GM12878 (cell line): ENCODE measurements at regions not wholly inside any gene's neighbourhood (a gene's known extent, or its start where the extent isn't known, plus 50 kb on each side); places are given as distances from the start of the nearest gene placed in this dataset.

Experiments
- ATAC-seq: fragments of 200-7000 bp; cut with Tn5 transposase; 3 replicates; pipeline ENCODE4 v1.9.1; 2020; ENCODE audit warnings: mild to moderate bottlenecking, moderate library complexity
- BruUV-seq: library from RNA; stranded (reverse); fragments of 400-500 nt; replicated peaks from 2 replicates; lab custom pipeline; 2021; lab: Mats Ljungman, UMichigan
- CTCF ChIA-PET: fragments of 300-600 bp; sonication (Branson Sonifier 250); formaldehyde crosslinking; extraction: SDS; loops from one replicate; lab custom pipeline; 2021; ENCODE audit warnings: inconsistent platforms; lab: Yijun Ruan, JAX
- POLR2A ChIA-PET: fragments of 350-600 bp; formaldehyde crosslinking; extraction: SDS; loops from one replicate; lab custom pipeline; 2021; ENCODE audit warnings: inconsistent platforms; lab: Charles Lee
- RAD21 ChIA-PET: fragments of 300-600 bp; sonication (Branson Sonifier 250); formaldehyde crosslinking; loops from one replicate; lab custom pipeline; 2023; ENCODE audit warnings: antibody characterized with exemption; ENCODE audit not compliant: unreplicated experiment; lab: Charles Lee
- SMC1A ChIA-PET: fragments of 300-600 bp; sonication (Branson Sonifier 250); formaldehyde crosslinking; loops from one replicate; lab custom pipeline; 2023; ENCODE audit not compliant: unreplicated experiment, uncharacterized antibody; lab: Charles Lee
- DNase-seq: peaks from one replicate; pipeline ENCODE4 v3.0.0-alpha.2; 2011; ENCODE audit warnings: low read depth, low spot score
- FAIRE-seq: peaks from 3 replicates; lab custom pipeline; 2011; peaks lifted over from hg19 to GRCh38; lab: Jason Lieb, UNC
- H2AFZ ChIP-seq: 2 replicates; pipeline ENCODE4 v1.6.0; 2011; ENCODE audit warnings: low read depth, low read length, control low read depth; ENCODE audit not compliant: control insufficient read depth
- H3K27ac ChIP-seq: 2 replicates; pipeline ENCODE4 v1.5.1; 2011; ENCODE audit warnings: control low read depth; ENCODE audit not compliant: control insufficient read depth, insufficient read depth
- H3K27me3 ChIP-seq, 2 experiments: replicated peaks in 1 of 2; 2 replicates each; pipeline versions ENCODE4 v1.6.0 to v1.6.1; 2011; ENCODE audit warnings: low read length in 1 of 2; ENCODE audit not compliant: control insufficient read depth in 2 of 2, insufficient read depth in 2 of 2
- H3K36me3 ChIP-seq, 2 experiments: 2 replicates each; pipeline ENCODE4 v1.5.1; 2011; ENCODE audit warnings: low read length in 1 of 2; ENCODE audit not compliant: control insufficient read depth in 2 of 2, insufficient read depth in 2 of 2
- H3K4me1 ChIP-seq: 2 replicates; pipeline ENCODE4 v1.6.1; 2011; ENCODE audit warnings: mild to moderate bottlenecking, low read length, moderate library complexity, mixed read lengths; ENCODE audit not compliant: control insufficient read depth, insufficient read depth
- H3K4me2 ChIP-seq: 2 replicates; pipeline ENCODE4 v1.6.0; 2011; ENCODE audit warnings: control low read depth; ENCODE audit not compliant: control insufficient read depth, insufficient read depth
- H3K4me3 ChIP-seq: fragments of 200-600 bp; sonication (generic); 2 replicates; pipeline ENCODE4 v1.5.1; 2016
- H3K79me2 ChIP-seq: 2 replicates; pipeline ENCODE4 v1.6.0; 2011; ENCODE audit warnings: low read length; ENCODE audit not compliant: control insufficient read depth, insufficient read depth
- H3K9ac ChIP-seq: 2 replicates; pipeline ENCODE4 v1.8.0; 2011; ENCODE audit warnings: low read length, control low read depth, mixed read lengths; ENCODE audit not compliant: control insufficient read depth, insufficient read depth
- H3K9me3 ChIP-seq: replicated peaks from 3 replicates; pipeline ENCODE4 v1.5.1; 2011; ENCODE audit warnings: mild to moderate bottlenecking, low read length; ENCODE audit not compliant: control insufficient read depth, insufficient read depth
- H4K20me1 ChIP-seq: 2 replicates; pipeline ENCODE4 v1.6.0; 2011; ENCODE audit not compliant: control insufficient read depth, insufficient read depth
- BACH1 ChIP-seq: fragments of 450-650 bp; IDR thresholded peaks from 2 replicates; pipeline ENCODE4 v1.6.1; 2017; ENCODE audit warnings: mild to moderate bottlenecking, borderline replicate concordance
- BCL11A ChIP-seq: IDR thresholded peaks from 2 replicates; pipeline ENCODE4 v1.6.1; 2011; ENCODE audit warnings: low read depth, low read length
- CREB1 ChIP-seq: IDR thresholded peaks from 2 replicates; pipeline ENCODE4 v1.6.1; 2012; ENCODE audit warnings: low read depth, mild to moderate bottlenecking, inconsistent platforms
- E2F8 ChIP-seq: fragments of 450-650 bp; IDR thresholded peaks from 2 replicates; pipeline ENCODE4 v1.6.1; 2018; ENCODE audit warnings: mild to moderate bottlenecking, low read depth, moderate library complexity; ENCODE audit not compliant: partially characterized antibody
- EGR1 ChIP-seq, 2 experiments: IDR thresholded peaks; 1 replicate in 1 of 2; 2 replicates in 1 of 2; pipeline ENCODE4 v1.6.1; 2011 to 2012; ENCODE audit warnings: low read depth in 2 of 2, low read length in 2 of 2, borderline replicate concordance in 1 of 2, mild to moderate bottlenecking in 1 of 2, moderate library complexity in 1 of 2
- HDAC2 ChIP-seq: fragments of 200-600 bp; sonication (generic); IDR thresholded peaks from 2 replicates; pipeline ENCODE4 v1.6.1; 2017
- IKZF1 ChIP-seq: fragments of 450-650 bp; conservative IDR thresholded peaks from 2 replicates; pipeline ENCODE4 v1.6.1; 2017; ENCODE audit warnings: antibody characterized with exemption, mild to moderate bottlenecking
- NFYA ChIP-seq: IDR thresholded peaks from 2 replicates; pipeline ENCODE4 v1.6.1; 2011; ENCODE audit warnings: low read depth, mild to moderate bottlenecking, low read length, improper control_type of control experiment, borderline replicate concordance
- NFYB ChIP-seq: IDR thresholded peaks from 2 replicates; pipeline ENCODE4 v1.6.1; 2011; ENCODE audit warnings: low read depth, mild to moderate bottlenecking, low read length, improper control_type of control experiment, moderate library complexity; ENCODE audit not compliant: insufficient read depth
- SKIL ChIP-seq: fragments of 450-650 bp; IDR thresholded peaks from 2 replicates; pipeline ENCODE4 v1.6.1; 2017; ENCODE audit warnings: mild to moderate bottlenecking, low read depth, inconsistent platforms; ENCODE audit not compliant: poor library complexity, severe bottlenecking
- SMARCA5 ChIP-seq: fragments of 450-650 bp; IDR thresholded peaks from 2 replicates; pipeline ENCODE4 v1.6.1; 2017; ENCODE audit warnings: mild to moderate bottlenecking
- SREBF2 ChIP-seq: IDR thresholded peaks from 2 replicates; pipeline ENCODE4 v1.6.1; 2012; ENCODE audit warnings: mild to moderate bottlenecking, low read length
- WRNIP1 ChIP-seq: IDR thresholded peaks from 2 replicates; pipeline ENCODE4 v1.6.1; 2011; ENCODE audit warnings: low read depth, low read length, improper control_type of control experiment, borderline replicate concordance
- WGBS: methylation state at CpG from one replicate; pipeline ENCODE4 v1.1.6; 2016; ENCODE audit warnings: low lambda C conversion rate; ENCODE audit not compliant: insufficient replicate concordance, insufficient coverage; ENCODE audit errors: missing lambda C conversion rate; 5-methylcytosine and 5-hydroxymethylcytosine counted together
- in situ Hi-C: fragments of 300-500 bp; cut with MboI; formaldehyde crosslinking; loops from 9 replicates; pipeline ENCODE4 v1.14.3; 2018; ENCODE audit warnings: mixed read lengths
- intact Hi-C: fragments of 100-400 bp; cut with micrococcal nuclease; formaldehyde crosslinking; loops from one replicate; pipeline ENCODE4 v1.14.2; 2022; ENCODE audit not compliant: unreplicated experiment

GRCh38 chr12:83318386-83319098 lies 631.8 kb downstream of the TMTC2 start:
- RAD21 ChIA-PET = no interaction called here
- Histone ChIP-seq H3K36me3 (no peaks in the 10 kb centered on the region), H3K4me1 (no peaks in the 10 kb centered on the region), H3K4me2 (no peak overlapping the region), H3K27ac (no peak overlapping the region), H3K9ac (no peak overlapping the region), H3K27me3 (no peaks in the 10 kb centered on the region), H2AFZ (no peak overlapping the region), H3K4me3 (no peak overlapping the region), H4K20me1 (no peaks in the 10 kb centered on the region), H3K79me2 (no peaks in the 10 kb centered on the region), H3K9me3 (no peaks in the 10 kb centered on the region)
- POLR2A ChIA-PET = interaction anchor here (0.5 kb wide), 1 partner anchor 643 kb away, joined by 3 read pairs; no protein-coding TSS in a partner anchor
- 3% methylated on average over 1 of the region's 1 CpG for WGBS
- CTCF ChIA-PET = interaction anchor here (1.0 kb wide), 1 partner anchor 150 kb away, joined by 3 read pairs; no protein-coding TSS in a partner anchor
- no peak for FAIRE-seq
- SMC1A ChIA-PET = interaction anchor here (1.0 kb wide), 1 partner anchor 76 kb away, joined by 3 read pairs; no protein-coding TSS in a partner anchor
- no TSS peak for BruUV-seq
- intact Hi-C loops = no loop called here
- no peak for DNase-seq
- in situ Hi-C loops = no loop called here
- no peak for ATAC-seq
- TF ChIP-seq HDAC2 = no peak
- TF ChIP-seq E2F8 = no peak
- TF ChIP-seq CREB1 = no peak
- TF ChIP-seq NFYA = no peak
- TF ChIP-seq SREBF2 = no peak
- TF ChIP-seq NFYB = no peak
- TF ChIP-seq SMARCA5 = no peak
- TF ChIP-seq WRNIP1 = no peak
- no peak for TF ChIP-seq BCL11A
- no peak for TF ChIP-seq SKIL
- TF ChIP-seq IKZF1 = no peak
- TF ChIP-seq EGR1 (IDR thresholded peaks at IDR 0.05; ENCODE audit: borderline replicate concordance in 1 of 2, low read depth in 2 of 2, low read length in 2 of 2) = no peak
- TF ChIP-seq BACH1 = no peak
